ACHN (cell line): ENCODE measurements at regions not wholly inside any gene's neighbourhood (a gene's known extent, or its start where the extent isn't known, plus 50 kb on each side); places are given as distances from the start of the nearest gene placed in this dataset.
"Not testable (repeated sequence)": the region's sequence is repeated elsewhere in the genome, so short reads cannot be mapped to it uniquely, and the experiment has no call there.

Source experiments
- DNase-seq: peaks from one replicate; pipeline ENCODE4 v3.0.0-alpha.2; 2015
- in situ Hi-C: cut with HindIII; loops from 2 replicates; pipeline ENCODE4 v1.10.0; 2017; ENCODE audit warnings: low sequenced_read_pairs, low pct_ligation_motif_present, low pct_unique_long_range_greater_than_20kb

DNA sequence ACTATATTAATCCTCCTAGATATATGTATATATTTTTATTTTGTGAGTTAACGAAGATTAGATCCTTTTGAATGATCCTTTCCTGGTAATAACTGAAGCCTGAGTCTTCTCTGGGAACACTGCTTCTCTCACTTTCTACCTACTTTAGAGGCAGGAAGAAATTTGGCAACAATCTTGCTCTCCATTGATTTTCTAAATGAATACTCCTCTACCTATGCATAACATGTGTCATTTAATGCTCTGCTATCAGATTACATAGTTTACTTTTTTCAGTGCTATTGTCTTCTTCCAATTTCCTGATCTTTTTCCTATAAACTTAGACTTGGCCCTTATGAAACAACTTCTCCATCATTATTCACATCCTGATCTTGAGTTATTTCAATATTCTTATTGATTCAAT, 60.4 kb upstream of the PDHA2 start:
- no peak for DNase-seq
- in situ Hi-C loops = no loop called here

DNA sequence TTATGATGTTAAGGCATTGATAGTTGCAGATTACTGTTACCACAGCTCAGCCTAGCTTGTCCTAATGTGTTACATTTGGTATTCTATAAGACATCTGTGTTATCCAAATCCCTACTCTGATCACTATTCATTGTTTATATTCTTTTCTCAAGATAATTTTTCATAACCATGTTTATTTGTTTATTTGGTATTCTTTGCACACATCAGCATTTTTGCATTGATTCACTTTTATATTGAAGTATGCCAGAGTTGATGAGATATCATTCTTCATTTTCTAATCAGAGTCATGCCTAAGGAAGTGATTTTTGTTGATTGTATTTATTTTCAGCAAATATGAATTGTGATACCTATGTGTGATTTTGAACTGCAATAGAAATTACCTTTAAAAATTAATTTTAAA, 61.2 kb upstream of the PDHA2 start:
- in situ Hi-C loops = no loop called here
- no peak for DNase-seq

GRCh38 chr4:95770605-95771004, 69.3 kb upstream of the PDHA2 start:
- DNase-seq, in situ Hi-C loops: not testable (repeated sequence)

- in situ Hi-C loops = no loop called here
- no peak for DNase-seq
These were observed 74.9 kb upstream of the PDHA2 start for GRCh38 chr4:95764961-95765360.

DNA sequence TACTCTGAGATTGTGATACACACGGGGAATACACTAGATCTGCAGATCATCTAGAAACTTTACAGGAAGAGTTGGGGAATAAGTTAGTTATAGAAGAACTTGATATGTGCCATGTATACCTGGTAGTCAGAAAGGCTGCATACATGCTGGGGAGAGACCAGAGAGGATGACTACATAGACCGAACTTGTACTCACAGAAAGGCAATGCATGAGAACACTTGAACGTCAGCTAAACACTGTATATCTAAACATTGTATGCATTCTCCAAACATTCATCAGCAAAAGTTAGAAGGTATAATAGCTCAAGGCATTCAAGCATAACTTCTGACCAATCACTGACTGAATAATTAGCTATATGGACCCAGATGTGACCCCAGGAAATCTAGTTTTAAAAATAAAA, 78.0 kb upstream of the PDHA2 start:
- in situ Hi-C loops = no loop called here
- DNase-seq = no peak

DNA sequence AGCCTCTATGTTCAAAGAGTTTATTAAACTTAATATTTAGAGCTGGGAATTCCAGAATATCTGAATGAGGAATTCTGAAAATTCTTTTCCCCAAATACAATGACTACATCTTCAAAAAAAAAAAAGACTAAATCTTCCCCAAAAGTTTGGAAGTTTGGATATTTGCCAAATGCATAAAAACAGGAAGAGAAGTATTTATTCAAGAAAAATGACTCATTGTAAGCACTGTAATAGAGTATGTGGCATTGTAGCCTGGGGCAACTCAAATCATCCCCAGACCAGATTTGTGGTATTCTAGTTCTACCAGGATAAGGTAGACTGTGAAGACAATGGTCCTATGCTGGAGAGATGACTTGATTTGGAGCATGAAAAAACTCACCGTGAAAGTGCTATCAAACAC, 78.5 kb upstream of the PDHA2 start:
- in situ Hi-C loops = no loop called here
- no peak for DNase-seq

GRCh38 chr4:95760646-95761045, 79.2 kb upstream of the PDHA2 start:
- in situ Hi-C loops, DNase-seq: not testable (repeated sequence)

GRCh38 chr4:95758001-95758400, 81.9 kb upstream of the PDHA2 start:
- no peak for DNase-seq
- in situ Hi-C loops = no loop called here

- no peak for DNase-seq
- in situ Hi-C loops = no loop called here
These were observed 85.2 kb upstream of the PDHA2 start for GRCh38 chr4:95754667-95755066.

DNA sequence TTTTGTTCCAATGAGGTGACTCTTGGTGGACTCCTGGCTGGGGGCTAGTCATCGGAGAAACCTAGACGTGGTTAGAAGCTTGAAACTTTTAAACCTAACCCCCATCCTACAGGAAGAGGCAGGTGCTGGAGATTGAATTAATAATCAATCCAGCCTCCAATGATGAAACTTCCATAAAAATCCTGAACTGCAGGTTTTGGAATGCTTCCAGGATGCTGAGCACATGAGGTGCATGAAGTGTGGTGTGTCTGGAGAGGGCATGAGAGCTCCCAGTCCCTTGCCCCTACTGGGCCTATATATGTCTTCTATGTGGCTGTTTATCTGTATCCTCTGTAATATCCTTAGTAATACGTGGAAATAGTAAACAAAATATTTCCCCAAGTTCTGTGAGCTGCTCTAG, 90.7 kb upstream of the PDHA2 start:
- in situ Hi-C loops = no loop called here
- DNase-seq = no peak

DNA sequence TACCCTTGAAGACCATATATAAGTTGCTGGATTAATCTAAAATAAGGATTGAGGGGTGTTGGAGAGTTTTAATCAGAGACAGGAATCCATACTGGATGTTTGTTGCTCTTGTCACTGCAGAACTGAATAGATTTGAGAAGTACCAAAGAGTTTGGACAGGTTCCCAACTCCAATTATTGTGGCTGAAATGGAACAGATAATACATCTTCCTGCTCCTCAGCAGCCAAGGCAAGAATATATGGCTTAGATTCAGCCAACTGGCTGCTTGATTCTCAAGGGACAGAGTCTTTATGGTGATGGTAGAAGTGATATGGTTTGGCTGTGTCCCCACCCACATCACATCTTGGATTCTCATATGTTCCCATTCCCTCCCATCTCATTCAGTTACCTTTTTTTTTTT, 97.0 kb upstream of the PDHA2 start:
- no peak for DNase-seq
- in situ Hi-C loops = no loop called here

GRCh38 chr4:95742179-95742578, 97.7 kb upstream of the PDHA2 start:
- in situ Hi-C loops = no loop called here
- DNase-seq = no peak

DNA sequence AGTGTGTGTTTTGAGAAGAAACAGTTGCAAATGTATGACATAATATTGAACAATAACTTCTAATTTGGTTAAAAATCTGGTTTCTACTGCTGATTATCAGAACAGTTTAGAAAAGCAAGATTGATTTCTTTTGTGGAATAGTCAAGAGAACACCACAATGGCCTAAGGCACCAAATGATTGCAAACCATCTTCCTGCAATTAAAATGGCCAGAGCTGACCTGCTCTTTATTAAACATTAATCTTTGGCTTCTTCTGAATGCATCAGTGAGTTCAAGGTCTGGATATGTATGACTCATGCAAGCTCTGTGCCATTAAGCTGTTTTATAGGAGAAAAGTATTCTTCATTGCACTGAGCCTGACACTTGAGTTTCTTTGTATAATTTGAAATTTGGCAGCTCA, 107.8 kb upstream of the PDHA2 start:
- in situ Hi-C loops = no loop called here
- peak; percentile 81 for DNase-seq

- in situ Hi-C loops = no loop called here
- DNase-seq = no peak
These were observed 110.3 kb upstream of the PDHA2 start for GRCh38 chr4:95729596-95729995.

DNA sequence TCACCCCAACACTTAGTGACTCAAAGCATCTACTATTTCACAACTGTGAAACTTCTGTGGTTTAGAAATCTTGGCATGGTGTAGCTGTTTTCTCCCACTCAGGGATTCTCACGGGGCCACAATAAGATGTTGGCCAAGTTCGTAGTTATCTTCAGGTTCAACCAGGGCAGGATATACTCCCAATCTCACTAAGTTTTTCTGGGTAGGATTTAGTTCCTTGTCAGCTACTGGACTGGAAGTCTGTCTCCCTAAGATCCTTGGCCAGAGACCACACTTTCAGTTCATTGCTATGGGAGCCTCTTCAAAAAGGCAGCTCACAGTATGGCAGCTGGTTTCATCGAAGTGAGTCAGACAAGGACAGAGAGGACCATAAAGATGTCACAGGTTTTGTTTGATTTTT, 111.7 kb upstream of the PDHA2 start:
- in situ Hi-C loops = no loop called here
- no peak for DNase-seq

GRCh38 chr4:95715830-95716229, 124.1 kb upstream of the PDHA2 start:
- DNase-seq = no peak
- in situ Hi-C loops = no loop called here

DNA sequence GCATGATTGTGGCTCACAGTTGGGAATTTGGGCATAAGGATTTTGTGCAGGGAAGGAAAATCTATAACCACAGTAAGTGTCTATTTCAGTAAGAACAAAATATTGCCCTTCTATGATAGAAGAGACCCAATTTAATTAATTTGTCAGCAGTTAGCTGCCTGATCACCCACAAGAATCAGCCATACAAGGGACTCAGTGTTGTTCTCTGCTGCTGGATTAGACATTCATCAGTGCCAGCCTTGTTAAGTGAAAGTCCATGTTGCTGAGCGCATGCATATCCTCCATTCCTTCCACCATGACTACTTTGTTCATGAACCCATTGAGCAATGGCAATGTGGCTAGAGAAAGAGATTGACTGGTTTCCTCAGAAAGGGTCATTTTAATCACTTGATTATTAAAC, 125.3 kb upstream of the PDHA2 start:
- in situ Hi-C loops = no loop called here
- DNase-seq = no peak

DNA sequence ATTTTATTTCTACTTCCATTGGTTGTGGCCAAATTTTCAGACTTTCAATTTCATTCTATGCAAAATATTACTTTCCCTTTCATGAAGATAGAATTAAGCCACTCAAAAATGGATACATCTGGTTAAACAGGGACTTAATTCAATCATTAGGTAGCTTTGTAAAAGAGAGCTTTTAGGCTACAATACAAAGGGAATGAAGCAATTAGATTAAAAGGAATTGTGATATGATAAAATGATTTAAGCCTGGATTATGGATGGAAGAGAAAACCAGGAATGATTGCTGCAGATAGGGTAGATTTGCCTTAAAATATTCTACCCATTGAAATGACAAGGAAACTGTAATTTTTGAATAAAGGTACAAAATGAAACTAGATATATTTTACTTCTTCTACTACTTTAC, 134.6 kb upstream of the PDHA2 start:
- in situ Hi-C loops = no loop called here
- no peak for DNase-seq

DNA sequence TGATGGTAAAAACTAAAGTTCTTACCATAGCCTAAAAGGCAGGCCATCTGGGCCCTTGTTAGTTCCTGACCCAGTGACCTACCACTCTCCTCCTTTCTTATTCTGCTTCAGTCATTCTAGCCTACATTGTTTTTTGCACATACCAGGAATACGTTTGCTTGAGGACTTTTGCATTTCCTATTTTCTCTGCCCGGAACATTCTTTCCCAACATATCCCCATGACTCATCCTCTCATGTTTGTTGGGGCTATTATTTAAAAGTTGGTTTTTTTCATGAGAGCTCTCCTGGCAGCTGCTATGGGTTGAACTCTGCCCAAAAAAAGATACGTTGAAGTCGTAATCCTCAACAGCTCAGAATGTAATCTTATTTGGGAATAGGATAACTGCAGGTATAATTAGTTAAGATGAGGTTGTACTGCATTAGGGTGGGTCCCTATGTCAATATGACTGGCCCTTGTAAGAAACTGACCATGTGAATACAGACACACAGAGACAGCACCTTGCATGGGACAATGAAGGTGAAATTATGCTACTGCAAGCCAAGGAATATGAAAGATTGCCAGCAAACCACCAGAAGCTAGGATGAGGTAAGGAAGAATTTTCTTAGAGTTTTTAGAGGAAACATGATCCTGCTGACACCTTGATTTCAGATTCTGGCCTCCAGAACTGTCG, 138.3 kb upstream of the PDHA2 start:
- DNase-seq = no peak
- in situ Hi-C loops = no loop called here

- in situ Hi-C loops = no loop called here
- DNase-seq = no peak
These were observed 145.5 kb upstream of the PDHA2 start for GRCh38 chr4:95694411-95694810.

- in situ Hi-C loops = no loop called here
- DNase-seq = peak; percentile 30
These were observed 144.8 kb upstream of the UNC5C start for GRCh38 chr4:95693594-95693993.
